ENCODE measurements at regions not wholly inside any gene's neighbourhood (a gene's known extent, or its start where the extent isn't known, plus 50 kb on each side); places are given as distances from the start of the nearest gene placed in this dataset.

DNA sequence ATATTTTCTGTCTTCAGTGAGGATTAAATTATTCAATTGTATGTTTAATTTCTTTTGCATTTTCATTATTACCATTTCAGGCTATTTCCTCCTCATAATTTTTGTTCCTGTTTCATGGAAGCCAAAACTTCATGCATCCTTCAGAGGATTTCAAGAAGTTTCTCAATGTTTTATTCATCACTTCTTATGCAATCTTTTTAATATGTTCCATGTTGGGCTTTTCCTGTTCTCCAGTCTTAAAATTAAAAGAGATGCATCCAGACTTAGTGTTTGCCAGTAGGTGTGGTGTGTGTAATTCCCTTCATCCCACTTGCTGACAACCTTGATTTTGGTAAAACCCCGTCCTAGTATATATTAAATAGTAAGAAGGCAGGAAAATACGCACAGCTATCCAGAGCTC lies 190.0 kb downstream of the EN1 start:
- DNase-seq: no peak
- Histone ChIP-seq H3K4me1 (peaks cover 0 to 3% of the 10 kb centered on the region in 2 donors), H3K36me3 (no peaks in the 10 kb centered on the region), H3K9me3 (no peaks in the 10 kb centered on the region), H3K4me3 (no peak overlapping the region), H3K27me3 (no peaks in the 10 kb centered on the region), H3K27ac (no peak overlapping the region)
- ATAC-seq: no peak
- in situ Hi-C loops (cut with MboI; ENCODE audit: low sequenced_read_pairs in 4 of 4): no loop called here
- intact Hi-C loops (cut with DNase I; ENCODE audit: low total_unique reads): no loop called here
- TF ChIP-seq, protein P1, sequence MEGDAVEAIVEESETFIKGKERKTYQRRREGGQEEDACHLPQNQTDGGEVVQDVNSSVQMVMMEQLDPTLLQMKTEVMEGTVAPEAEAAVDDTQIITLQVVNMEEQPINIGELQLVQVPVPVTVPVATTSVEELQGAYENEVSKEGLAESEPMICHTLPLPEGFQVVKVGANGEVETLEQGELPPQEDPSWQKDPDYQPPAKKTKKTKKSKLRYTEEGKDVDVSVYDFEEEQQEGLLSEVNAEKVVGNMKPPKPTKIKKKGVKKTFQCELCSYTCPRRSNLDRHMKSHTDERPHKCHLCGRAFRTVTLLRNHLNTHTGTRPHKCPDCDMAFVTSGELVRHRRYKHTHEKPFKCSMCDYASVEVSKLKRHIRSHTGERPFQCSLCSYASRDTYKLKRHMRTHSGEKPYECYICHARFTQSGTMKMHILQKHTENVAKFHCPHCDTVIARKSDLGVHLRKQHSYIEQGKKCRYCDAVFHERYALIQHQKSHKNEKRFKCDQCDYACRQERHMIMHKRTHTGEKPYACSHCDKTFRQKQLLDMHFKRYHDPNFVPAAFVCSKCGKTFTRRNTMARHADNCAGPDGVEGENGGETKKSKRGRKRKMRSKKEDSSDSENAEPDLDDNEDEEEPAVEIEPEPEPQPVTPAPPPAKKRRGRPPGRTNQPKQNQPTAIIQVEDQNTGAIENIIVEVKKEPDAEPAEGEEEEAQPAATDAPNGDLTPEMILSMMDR (IDR thresholded peaks at IDR 0.05 in 4 of 5, conservative IDR thresholded peaks at IDR 0.05 in 1 of 5): no peak
- no peak for TF ChIP-seq POLR2A (IDR thresholded peaks at IDR 0.05)

DNA sequence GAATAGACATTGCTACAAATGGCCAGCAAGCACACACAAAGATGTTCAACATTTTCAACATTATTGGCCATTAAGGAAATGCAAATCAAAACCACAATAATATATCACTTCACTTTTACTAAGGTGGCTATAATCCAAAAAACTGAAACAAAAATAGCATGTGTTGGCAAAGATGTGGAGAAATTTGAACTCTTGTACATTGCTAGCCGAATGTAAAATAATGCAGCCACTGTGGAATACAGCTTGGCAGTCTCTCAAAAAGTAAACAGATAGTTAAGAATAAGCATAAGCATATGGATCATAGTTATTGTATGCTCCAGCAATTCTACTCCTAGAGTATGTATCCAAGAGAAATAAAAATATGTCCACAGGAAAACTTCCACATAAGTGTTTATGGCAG lies 192.5 kb downstream of the EN1 start:
- no peak overlapping the region for H3K27ac ChIP-seq
- H3K4me1 ChIP-seq: peaks cover 0 to 3% of the 10 kb centered on the region in 2 donors
- no peaks in the 10 kb centered on the region for H3K9me3 ChIP-seq
- intact Hi-C loops (cut with DNase I; ENCODE audit: low total_unique reads): no loop called here
- no peaks in the 10 kb centered on the region for H3K27me3 ChIP-seq
- ATAC-seq (no peak), DNase-seq (no peak)
- TF ChIP-seq POLR2A (IDR thresholded peaks at IDR 0.05): no peak
- TF ChIP-seq, protein P1 (IDR thresholded peaks at IDR 0.05 in 4 of 5, conservative IDR thresholded peaks at IDR 0.05 in 1 of 5): no peak
- no peak overlapping the region for H3K4me3 ChIP-seq
- no peaks in the 10 kb centered on the region for H3K36me3 ChIP-seq
- in situ Hi-C loops (cut with MboI; ENCODE audit: low sequenced_read_pairs in 4 of 4): no loop called here

DNA sequence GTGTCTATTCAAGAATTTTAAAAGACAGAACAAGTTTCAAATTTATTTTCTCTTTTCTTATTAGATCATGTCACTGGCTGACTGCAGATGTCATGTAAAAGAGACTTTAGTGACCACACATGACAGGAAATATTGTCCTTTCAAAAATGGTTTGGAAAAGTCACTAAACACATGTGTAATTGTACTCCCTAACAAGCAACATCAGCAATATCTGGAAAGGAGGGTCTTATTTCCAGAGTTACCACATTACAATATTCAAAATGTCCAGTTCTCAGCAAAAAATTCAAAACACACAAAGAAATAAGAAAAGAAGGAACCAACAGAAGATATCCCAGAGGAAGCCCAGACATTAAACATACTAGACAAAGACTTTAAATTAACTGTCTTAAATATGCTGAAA lies 197.1 kb downstream of the EN1 start:
- no peak overlapping the region for H3K4me3 ChIP-seq
- H3K27ac ChIP-seq: no peak overlapping the region
- in situ Hi-C loops (cut with MboI; ENCODE audit: low sequenced_read_pairs in 4 of 4) (no loop called here), intact Hi-C loops (cut with DNase I; ENCODE audit: low total_unique reads) (no loop called here)
- H3K27me3 ChIP-seq: no peaks in the 10 kb centered on the region
- H3K36me3 ChIP-seq: no peaks in the 10 kb centered on the region
- ATAC-seq (no peak), DNase-seq (no peak)
- no peaks in the 10 kb centered on the region for H3K9me3 ChIP-seq
- no peak for TF ChIP-seq POLR2A (IDR thresholded peaks at IDR 0.05)
- TF ChIP-seq, protein P1 (IDR thresholded peaks at IDR 0.05 in 4 of 5, conservative IDR thresholded peaks at IDR 0.05 in 1 of 5): no peak
- peaks cover 0 to 3% of the 10 kb centered on the region in 2 donors for H3K4me1 ChIP-seq

DNA sequence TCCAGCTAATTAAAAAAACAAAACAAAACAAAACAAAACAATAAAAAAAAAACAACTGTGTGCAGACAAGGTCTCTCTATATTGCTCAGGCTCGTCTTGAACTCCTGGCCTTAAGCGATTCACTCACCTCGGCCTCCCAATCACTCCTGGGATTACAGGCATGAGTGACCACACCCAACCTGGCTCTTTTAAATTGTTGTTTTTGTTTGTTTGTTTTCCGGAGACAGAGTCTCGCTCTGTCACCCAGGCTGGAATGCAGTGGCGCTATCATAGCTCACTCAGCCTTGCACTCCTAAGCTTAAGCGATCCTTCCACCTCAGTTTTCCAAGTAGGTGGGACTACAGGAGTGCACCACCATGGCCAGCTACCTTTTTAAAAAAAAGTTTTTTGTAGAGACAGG lies 201.6 kb downstream of the EN1 start:
- Histone ChIP-seq H3K4me1 (no peaks in the 10 kb centered on the region), H3K4me3 (no peak overlapping the region), H3K9me3 (no peaks in the 10 kb centered on the region), H3K27ac (no peak overlapping the region), H3K27me3 (no peaks in the 10 kb centered on the region), H3K36me3 (no peaks in the 10 kb centered on the region)
- no peak for ATAC-seq
- in situ Hi-C loops (cut with MboI; ENCODE audit: low sequenced_read_pairs in 4 of 4) (no loop called here), intact Hi-C loops (cut with DNase I; ENCODE audit: low total_unique reads) (no loop called here)
- TF ChIP-seq, protein P1 (IDR thresholded peaks at IDR 0.05 in 4 of 5, conservative IDR thresholded peaks at IDR 0.05 in 1 of 5): no peak
- no peak for TF ChIP-seq POLR2A (IDR thresholded peaks at IDR 0.05)
- no peak for DNase-seq

DNA sequence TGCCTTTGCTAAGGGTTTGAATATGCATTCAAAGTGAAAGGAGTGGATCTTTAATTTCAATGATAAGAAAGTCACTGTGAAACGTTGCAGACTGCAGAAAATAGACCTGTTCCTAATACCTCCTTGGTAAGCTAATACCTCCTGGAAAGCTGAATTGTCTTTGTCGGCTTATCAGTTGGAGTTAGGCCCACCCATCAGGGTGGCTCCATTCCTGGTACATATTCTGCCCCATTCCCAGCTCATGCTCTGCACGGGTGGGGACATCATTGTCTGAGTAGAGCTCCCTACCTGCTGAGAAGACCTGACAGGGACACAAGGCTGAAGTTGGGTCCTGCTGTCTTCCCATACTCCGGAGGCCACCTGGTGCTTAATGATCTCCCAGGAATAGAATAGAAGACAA lies 203.3 kb downstream of the EN1 start:
- Histone ChIP-seq H3K27me3 (no peaks in the 10 kb centered on the region), H3K4me1 (no peaks in the 10 kb centered on the region), H3K4me3 (no peak overlapping the region), H3K36me3 (no peaks in the 10 kb centered on the region), H3K27ac (no peak overlapping the region), H3K9me3 (no peaks in the 10 kb centered on the region)
- intact Hi-C loops (cut with DNase I; ENCODE audit: low total_unique reads) (no loop called here), in situ Hi-C loops (cut with MboI; ENCODE audit: low sequenced_read_pairs in 4 of 4) (no loop called here)
- no peak for DNase-seq
- no peak for ATAC-seq
- TF ChIP-seq, protein P1 (IDR thresholded peaks at IDR 0.05 in 4 of 5, conservative IDR thresholded peaks at IDR 0.05 in 1 of 5): no peak
- no peak for TF ChIP-seq POLR2A (IDR thresholded peaks at IDR 0.05)
